ENCODE measurements at regions not wholly inside any gene's neighbourhood (a gene's known extent, or its start where the extent isn't known, plus 50 kb on each side); places are given as distances from the start of the nearest gene placed in this dataset.
"Not testable (repeated sequence)": the region's sequence is repeated elsewhere in the genome, so short reads cannot be mapped to it uniquely, and the experiment has no call there.

GRCh38 chr9:42931045-42931444, 747.6 kb downstream of the SPATA31A6 start:
- DNase-seq (ENCODE audit: low spot score); H3K9me3 Mint-ChIP-seq; H3K4me3 Mint-ChIP-seq; H3K27me3 Mint-ChIP-seq; H3K4me1 Mint-ChIP-seq (ENCODE audit: low read depth in 2 of 2); ATAC-seq; H3K27ac Mint-ChIP-seq; H3K36me3 Mint-ChIP-seq: not testable (repeated sequence)

GRCh38 chr9:42937583-42938235, 754.2 kb downstream of the SPATA31A6 start:
- not testable (repeated sequence) for ATAC-seq; H3K36me3 Mint-ChIP-seq; H3K4me3 Mint-ChIP-seq; H3K27me3 Mint-ChIP-seq; H3K27ac Mint-ChIP-seq; H3K9me3 Mint-ChIP-seq; DNase-seq (ENCODE audit: low spot score); H3K4me1 Mint-ChIP-seq (ENCODE audit: low read depth in 2 of 2)

- not testable (repeated sequence) for H3K27me3 Mint-ChIP-seq; DNase-seq (ENCODE audit: low spot score); H3K36me3 Mint-ChIP-seq; H3K4me3 Mint-ChIP-seq; H3K4me1 Mint-ChIP-seq (ENCODE audit: low read depth in 2 of 2); H3K9me3 Mint-ChIP-seq; H3K27ac Mint-ChIP-seq
- peak in 1 of 2 donors; percentile 59 for ATAC-seq
These were observed 763.6 kb downstream of the SPATA31A6 start for GRCh38 chr9:42947050-42947449.

- H3K27me3 Mint-ChIP-seq; H3K4me3 Mint-ChIP-seq; H3K36me3 Mint-ChIP-seq; ATAC-seq; DNase-seq (ENCODE audit: low spot score); H3K9me3 Mint-ChIP-seq; H3K27ac Mint-ChIP-seq; H3K4me1 Mint-ChIP-seq (ENCODE audit: low read depth in 2 of 2): not testable (repeated sequence)
These were observed 767.8 kb downstream of the SPATA31A6 start for GRCh38 chr9:42951239-42951638.

GRCh38 chr9:42965155-42965554, 781.7 kb downstream of the SPATA31A6 start:
- H3K27ac Mint-ChIP-seq, result not testable (repeated sequence)

GRCh38 chr9:42971872-42972271, 788.4 kb downstream of the SPATA31A6 start:
- not testable (repeated sequence) for H3K27ac Mint-ChIP-seq; H3K36me3 Mint-ChIP-seq; H3K4me1 Mint-ChIP-seq (ENCODE audit: low read depth in 2 of 2); H3K4me3 Mint-ChIP-seq; ATAC-seq; H3K27me3 Mint-ChIP-seq; DNase-seq (ENCODE audit: low spot score)
- peaks cover 11% of the 10 kb centered on the region for H3K9me3 Mint-ChIP-seq

More at GRCh38 chr9:42965155-42965554, 781.7 kb downstream of the SPATA31A6 start:
- DNase-seq (ENCODE audit: low spot score); H3K4me1 Mint-ChIP-seq (ENCODE audit: low read depth in 2 of 2); H3K9me3 Mint-ChIP-seq; H3K4me3 Mint-ChIP-seq; H3K36me3 Mint-ChIP-seq; ATAC-seq; H3K27me3 Mint-ChIP-seq: not testable (repeated sequence)

- H3K36me3 Mint-ChIP-seq; H3K9me3 Mint-ChIP-seq; H3K4me3 Mint-ChIP-seq; H3K27me3 Mint-ChIP-seq; H3K4me1 Mint-ChIP-seq (ENCODE audit: low read depth in 2 of 2); DNase-seq (ENCODE audit: low spot score); H3K27ac Mint-ChIP-seq; ATAC-seq: not testable (repeated sequence)
These were observed 791.3 kb downstream of the SPATA31A6 start for GRCh38 chr9:42974725-42975124.

- not testable (repeated sequence) for H3K4me1 Mint-ChIP-seq (ENCODE audit: low read depth in 2 of 2); H3K4me3 Mint-ChIP-seq
These were observed 801.3 kb downstream of the SPATA31A6 start for GRCh38 chr9:42984761-42985160.

More at GRCh38 chr9:42984761-42985160, 801.3 kb downstream of the SPATA31A6 start:
- not testable (repeated sequence) for ATAC-seq; H3K27me3 Mint-ChIP-seq; H3K27ac Mint-ChIP-seq; H3K36me3 Mint-ChIP-seq; DNase-seq (ENCODE audit: low spot score); H3K9me3 Mint-ChIP-seq

Measured in natural killer cell treated with Interleukin-12 subunit alpha and Interleukin-12 subunit beta and Interleukin-15 and Interleukin-18, amount 100 ng/mL, for 72 hours (primary cell).